Caco-2 (cell line): ENCODE measurements at regions not wholly inside any gene's neighbourhood (a gene's known extent, or its start where the extent isn't known, plus 50 kb on each side); places are given as distances from the start of the nearest gene placed in this dataset.
"Not testable (repeated sequence)": the region's sequence is repeated elsewhere in the genome, so short reads cannot be mapped to it uniquely, and the experiment has no call there.

ENCODE experiments used
- BruUV-seq: library from RNA; stranded (reverse); fragments of 400-500 nt; replicated peaks from 2 replicates; lab custom pipeline; 2021; lab: Mats Ljungman, UMichigan
- CTCF ChIA-PET: fragments of 300-600 bp; sonication (Branson Sonifier 250); formaldehyde crosslinking; loops from one replicate; lab custom pipeline; 2022; ENCODE audit warnings: antibody characterized with exemption; lab: Charles Lee
- POLR2A ChIA-PET: fragments of 300-600 bp; sonication (Branson Sonifier 250); formaldehyde crosslinking; loops from one replicate; lab custom pipeline; 2022; ENCODE audit warnings: antibody characterized with exemption; lab: Charles Lee
- DNase-seq, 2 experiments: peaks; one replicate each; pipeline versions ENCODE4 v3.0.0 to v3.0.0-alpha.2; 2020 to 2022
- H3K27me3 ChIP-seq: replicated peaks from 2 replicates; pipeline ENCODE4 v1.6.0; 2011; ENCODE audit warnings: low read length; ENCODE audit not compliant: control insufficient read depth, insufficient read depth
- H3K36me3 ChIP-seq: 2 replicates; pipeline ENCODE4 v1.5.1; 2011; ENCODE audit warnings: low read length; ENCODE audit not compliant: control insufficient read depth, insufficient read depth
- H3K4me1 ChIP-seq: fragments of 250-450 bp; sonication (Bioruptor Pico); 2 replicates; pipeline ENCODE4 v1.5.1; 2020; ENCODE audit warnings: mild to moderate bottlenecking
- H3K4me3 ChIP-seq: 2 replicates; pipeline ENCODE4 v1.5.1; 2011; ENCODE audit warnings: low read depth, mild to moderate bottlenecking, control low read depth, low read length
- H3K9me3 ChIP-seq: fragments of 250-450 bp; sonication (Bioruptor Pico); 2 replicates; pipeline ENCODE4 v1.5.1; 2020; ENCODE audit warnings: mild to moderate bottlenecking, moderate library complexity
- H3K27ac Mint-ChIP-seq: one replicate; pipeline ENCODE4 v1.8.0; 2022; ENCODE audit warnings: mixed read lengths; ENCODE audit not compliant: unreplicated experiment
- H3K27me3 Mint-ChIP-seq: one replicate; pipeline ENCODE4 v1.8.0; 2022; ENCODE audit warnings: mixed read lengths; ENCODE audit not compliant: insufficient read depth, unreplicated experiment
- H3K36me3 Mint-ChIP-seq: one replicate; pipeline ENCODE4 v1.8.0; 2022; ENCODE audit warnings: mild to moderate bottlenecking, mixed read lengths; ENCODE audit not compliant: insufficient read depth, unreplicated experiment
- H3K4me1 Mint-ChIP-seq: one replicate; pipeline ENCODE4 v1.8.0; 2022; ENCODE audit warnings: low read depth, mixed read lengths; ENCODE audit not compliant: unreplicated experiment
- H3K4me3 Mint-ChIP-seq: one replicate; pipeline ENCODE4 v1.8.0; 2022; ENCODE audit warnings: mild to moderate bottlenecking, moderate library complexity, mixed read lengths; ENCODE audit not compliant: unreplicated experiment
- H3K9me3 Mint-ChIP-seq: one replicate; pipeline ENCODE4 v1.8.0; 2022; ENCODE audit warnings: mixed read lengths; ENCODE audit not compliant: unreplicated experiment
- intact Hi-C: fragments of 100-400 bp; cut with micrococcal nuclease; formaldehyde crosslinking; loops from one replicate; pipeline ENCODE4 v1.10.0; 2022; ENCODE audit not compliant: unreplicated experiment
- TF ChIP-seq, protein P1 (sequence below), 2 experiments: fragments of 200-600 bp in 1 of 2; IDR thresholded peaks; 1 replicate in 1 of 2; 2 replicates in 1 of 2; pipeline versions ENCODE4 v1.5.1 to v1.8.0; 2011 to 2022; ENCODE audit warnings: antibody characterized with exemption in 1 of 2, control low read depth in 1 of 2, inconsistent platforms in 1 of 2, low read depth in 1 of 2, low read length in 1 of 2, mild to moderate bottlenecking in 1 of 2, moderate library complexity in 1 of 2; ENCODE audit not compliant: insufficient read depth in 1 of 2, severe bottlenecking in 1 of 2, unreplicated experiment in 1 of 2

- intact Hi-C loops, result no loop called here
- Mint-ChIP-seq H3K4me1 (no peaks in the 10 kb centered on the region), H3K9me3 (no peaks in the 10 kb centered on the region), H3K27ac (no peak overlapping the region), H3K27me3 (peaks cover 4% of the 10 kb centered on the region), H3K36me3 (no peaks in the 10 kb centered on the region), H3K4me3 (no peak overlapping the region)
- no peaks in the 10 kb centered on the region for H3K27me3 ChIP-seq
- ChIA-PET POLR2A (no interaction called here), CTCF (no interaction called here)
- H3K9me3 ChIP-seq, result no peaks in the 10 kb centered on the region
- no peak overlapping the region for H3K4me3 ChIP-seq
- no peaks in the 10 kb centered on the region for H3K36me3 ChIP-seq
- TF ChIP-seq, protein P1, sequence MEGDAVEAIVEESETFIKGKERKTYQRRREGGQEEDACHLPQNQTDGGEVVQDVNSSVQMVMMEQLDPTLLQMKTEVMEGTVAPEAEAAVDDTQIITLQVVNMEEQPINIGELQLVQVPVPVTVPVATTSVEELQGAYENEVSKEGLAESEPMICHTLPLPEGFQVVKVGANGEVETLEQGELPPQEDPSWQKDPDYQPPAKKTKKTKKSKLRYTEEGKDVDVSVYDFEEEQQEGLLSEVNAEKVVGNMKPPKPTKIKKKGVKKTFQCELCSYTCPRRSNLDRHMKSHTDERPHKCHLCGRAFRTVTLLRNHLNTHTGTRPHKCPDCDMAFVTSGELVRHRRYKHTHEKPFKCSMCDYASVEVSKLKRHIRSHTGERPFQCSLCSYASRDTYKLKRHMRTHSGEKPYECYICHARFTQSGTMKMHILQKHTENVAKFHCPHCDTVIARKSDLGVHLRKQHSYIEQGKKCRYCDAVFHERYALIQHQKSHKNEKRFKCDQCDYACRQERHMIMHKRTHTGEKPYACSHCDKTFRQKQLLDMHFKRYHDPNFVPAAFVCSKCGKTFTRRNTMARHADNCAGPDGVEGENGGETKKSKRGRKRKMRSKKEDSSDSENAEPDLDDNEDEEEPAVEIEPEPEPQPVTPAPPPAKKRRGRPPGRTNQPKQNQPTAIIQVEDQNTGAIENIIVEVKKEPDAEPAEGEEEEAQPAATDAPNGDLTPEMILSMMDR (IDR thresholded peaks at IDR 0.05; ENCODE audit: insufficient read depth in 1 of 2, low read depth in 1 of 2, low read length in 1 of 2, severe bottlenecking in 1 of 2, unreplicated experiment in 1 of 2), result no peak
- DNase-seq, result no peak
- no TSS peak for BruUV-seq
- H3K4me1 ChIP-seq, result no peaks in the 10 kb centered on the region
Measured at GRCh38 chr3:107465064-107465631, 57.6 kb upstream of the BBX start.

DNA sequence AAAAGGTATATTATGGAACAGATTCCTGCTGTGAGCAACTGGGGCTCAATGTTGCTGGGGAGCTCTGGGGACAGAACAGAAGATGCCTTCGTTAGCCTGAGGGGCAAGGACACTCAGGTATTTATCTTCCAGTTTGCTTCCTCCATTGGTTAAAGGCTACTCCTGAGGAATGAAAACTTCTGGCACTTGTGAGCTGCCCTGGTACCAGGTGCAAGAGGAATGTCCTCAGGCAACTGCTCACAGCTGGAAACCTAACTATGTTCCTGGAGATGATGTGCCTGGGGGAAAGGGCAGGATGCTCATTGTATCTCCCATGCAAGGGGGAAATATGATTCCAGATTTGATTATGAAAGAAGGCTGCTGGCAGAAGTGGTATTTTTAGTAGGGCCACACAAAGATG, 54.0 kb upstream of the BBX start:
- peaks cover 10% of the 10 kb centered on the region for H3K9me3 Mint-ChIP-seq
- H3K4me1 Mint-ChIP-seq, result no peaks in the 10 kb centered on the region
- Histone ChIP-seq H3K4me3 (no peak overlapping the region), H3K9me3 (no peaks in the 10 kb centered on the region), H3K36me3 (no peaks in the 10 kb centered on the region), H3K4me1 (no peaks in the 10 kb centered on the region), H3K27me3 (no peaks in the 10 kb centered on the region; the same call in 1 of the 2 replicates)
- peaks cover 6% of the 10 kb centered on the region for H3K27me3 Mint-ChIP-seq
- no TSS peak for BruUV-seq
- H3K27ac Mint-ChIP-seq, result no peak overlapping the region
- H3K36me3 Mint-ChIP-seq, result no peaks in the 10 kb centered on the region
- intact Hi-C loops, result no loop called here
- ChIA-PET CTCF (no interaction called here), POLR2A (no interaction called here)
- no peak for DNase-seq
- TF ChIP-seq, protein P1 (IDR thresholded peaks at IDR 0.05; ENCODE audit: insufficient read depth in 1 of 2, low read depth in 1 of 2, low read length in 1 of 2, severe bottlenecking in 1 of 2, unreplicated experiment in 1 of 2), result no peak
- no peak overlapping the region for H3K4me3 Mint-ChIP-seq

GRCh38 chr3:107470496-107470895, 52.3 kb upstream of the BBX start:
- H3K9me3 Mint-ChIP-seq, H3K27ac Mint-ChIP-seq, POLR2A ChIA-PET, DNase-seq, H3K4me1 ChIP-seq, H3K9me3 ChIP-seq, BruUV-seq, H3K27me3 ChIP-seq, H3K4me3 Mint-ChIP-seq, H3K36me3 Mint-ChIP-seq, H3K27me3 Mint-ChIP-seq, H3K4me3 ChIP-seq, H3K4me1 Mint-ChIP-seq, CTCF ChIA-PET, H3K36me3 ChIP-seq, intact Hi-C loops: not testable (repeated sequence)
